Mesothelial cell of epicardium (in vitro differentiated cells): ENCODE measurements at regions not wholly inside any gene's neighbourhood (a gene's known extent, or its start where the extent isn't known, plus 50 kb on each side); places are given as distances from the start of the nearest gene placed in this dataset.

Experiments
- DNase-seq, 2 experiments: peaks; one replicate each; pipeline ENCODE4 v3.0.0; 2021; ENCODE audit warnings: low spot score in 2 of 2; ENCODE audit not compliant: unreplicated experiment in 2 of 2
- H3K27ac Mint-ChIP-seq: 2 replicates; pipeline ENCODE4 v1.8.0; 2021; ENCODE audit warnings: mixed read lengths
- H3K27me3 Mint-ChIP-seq: 2 replicates; pipeline ENCODE4 v1.8.0; 2021; ENCODE audit warnings: low read depth, mixed read lengths
- H3K36me3 Mint-ChIP-seq: 2 replicates; pipeline ENCODE4 v1.8.0; 2021; ENCODE audit warnings: mixed read lengths
- H3K4me1 Mint-ChIP-seq: 2 replicates; pipeline ENCODE4 v1.8.0; 2021; ENCODE audit warnings: mixed read lengths
- H3K4me3 Mint-ChIP-seq: 2 replicates; pipeline ENCODE4 v1.8.0; 2021; ENCODE audit warnings: mild to moderate bottlenecking, moderate library complexity, mixed read lengths
- H3K9me3 Mint-ChIP-seq: 2 replicates; pipeline ENCODE4 v1.8.0; 2021; ENCODE audit warnings: mixed read lengths
- TF ChIP-seq, protein P1 (sequence below): fragments of 200-600 bp; sonication (generic); IDR thresholded peaks from one replicate; pipeline ENCODE4 v1.5.0; 2021; ENCODE audit warnings: antibody characterized with exemption; ENCODE audit not compliant: unreplicated experiment

DNA sequence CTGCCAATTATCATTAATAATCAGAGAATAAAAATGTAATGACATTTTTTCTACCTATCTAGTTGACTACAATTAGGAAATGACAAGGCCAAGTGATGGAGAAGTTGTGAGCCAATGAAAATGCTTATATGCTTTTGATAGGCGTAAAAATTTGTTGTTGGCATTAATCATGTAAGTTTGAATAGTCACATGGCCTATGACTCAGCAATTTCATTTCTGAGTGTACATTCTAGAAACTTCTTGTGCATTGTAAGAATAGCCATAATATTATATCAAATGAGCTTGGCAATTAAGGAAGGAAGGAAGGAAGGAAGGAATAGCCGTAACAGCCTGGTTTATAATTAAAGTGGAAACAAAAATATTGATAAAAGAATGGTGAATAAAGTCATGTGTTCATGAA is 179.9 kb downstream of the PTH2R start:
- no peaks in the 10 kb centered on the region for H3K9me3 Mint-ChIP-seq
- no peak overlapping the region for H3K27ac Mint-ChIP-seq
- no peak overlapping the region for H3K4me3 Mint-ChIP-seq
- no peaks in the 10 kb centered on the region for H3K36me3 Mint-ChIP-seq
- TF ChIP-seq, protein P1, sequence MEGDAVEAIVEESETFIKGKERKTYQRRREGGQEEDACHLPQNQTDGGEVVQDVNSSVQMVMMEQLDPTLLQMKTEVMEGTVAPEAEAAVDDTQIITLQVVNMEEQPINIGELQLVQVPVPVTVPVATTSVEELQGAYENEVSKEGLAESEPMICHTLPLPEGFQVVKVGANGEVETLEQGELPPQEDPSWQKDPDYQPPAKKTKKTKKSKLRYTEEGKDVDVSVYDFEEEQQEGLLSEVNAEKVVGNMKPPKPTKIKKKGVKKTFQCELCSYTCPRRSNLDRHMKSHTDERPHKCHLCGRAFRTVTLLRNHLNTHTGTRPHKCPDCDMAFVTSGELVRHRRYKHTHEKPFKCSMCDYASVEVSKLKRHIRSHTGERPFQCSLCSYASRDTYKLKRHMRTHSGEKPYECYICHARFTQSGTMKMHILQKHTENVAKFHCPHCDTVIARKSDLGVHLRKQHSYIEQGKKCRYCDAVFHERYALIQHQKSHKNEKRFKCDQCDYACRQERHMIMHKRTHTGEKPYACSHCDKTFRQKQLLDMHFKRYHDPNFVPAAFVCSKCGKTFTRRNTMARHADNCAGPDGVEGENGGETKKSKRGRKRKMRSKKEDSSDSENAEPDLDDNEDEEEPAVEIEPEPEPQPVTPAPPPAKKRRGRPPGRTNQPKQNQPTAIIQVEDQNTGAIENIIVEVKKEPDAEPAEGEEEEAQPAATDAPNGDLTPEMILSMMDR, result no peak
- DNase-seq, result no peak
- no peaks in the 10 kb centered on the region for H3K4me1 Mint-ChIP-seq
- H3K27me3 Mint-ChIP-seq, result no peaks in the 10 kb centered on the region

DNA sequence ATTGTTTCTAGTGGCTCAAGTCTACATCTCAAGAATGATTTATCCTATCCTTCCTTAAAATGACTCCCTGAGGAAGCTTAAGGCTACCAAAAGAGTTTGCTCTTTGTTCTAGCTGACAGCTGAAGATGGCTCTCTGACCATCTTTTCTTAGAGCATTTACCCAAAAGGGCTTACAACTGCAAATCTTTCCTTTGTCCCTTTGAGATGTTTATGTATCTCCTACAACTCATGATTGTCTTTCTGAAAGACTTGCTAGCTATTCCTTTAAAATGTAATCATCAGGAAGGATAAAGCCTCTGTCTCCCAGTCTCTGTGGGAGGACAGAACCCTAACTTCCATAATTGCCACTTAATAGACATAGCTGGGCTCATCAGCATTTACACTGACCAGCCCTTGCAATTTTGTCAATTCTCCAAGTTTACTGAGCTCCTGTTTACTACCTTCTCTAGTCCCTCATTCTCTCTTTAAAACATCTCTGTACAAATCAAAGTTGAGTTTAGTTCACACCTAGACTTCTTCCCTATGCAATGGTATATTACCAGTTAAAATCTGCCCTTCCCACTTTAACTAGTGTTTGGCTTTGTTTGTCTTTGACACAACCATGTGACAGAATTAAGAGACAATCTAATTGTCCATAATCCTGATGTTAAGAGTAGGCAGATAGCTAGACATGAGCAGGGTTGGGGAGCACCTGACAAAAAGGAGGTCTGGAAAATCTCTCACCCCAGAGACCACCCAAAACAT is 188.2 kb downstream of the PTH2R start:
- TF ChIP-seq, protein P1, result no peak
- no peak for DNase-seq
- H3K4me3 Mint-ChIP-seq, result no peak overlapping the region
- H3K4me1 Mint-ChIP-seq, result no peaks in the 10 kb centered on the region
- H3K9me3 Mint-ChIP-seq, result peaks cover 22% of the 10 kb centered on the region
- no peaks in the 10 kb centered on the region for H3K36me3 Mint-ChIP-seq
- no peaks in the 10 kb centered on the region for H3K27me3 Mint-ChIP-seq
- H3K27ac Mint-ChIP-seq, result no peak overlapping the region

DNA sequence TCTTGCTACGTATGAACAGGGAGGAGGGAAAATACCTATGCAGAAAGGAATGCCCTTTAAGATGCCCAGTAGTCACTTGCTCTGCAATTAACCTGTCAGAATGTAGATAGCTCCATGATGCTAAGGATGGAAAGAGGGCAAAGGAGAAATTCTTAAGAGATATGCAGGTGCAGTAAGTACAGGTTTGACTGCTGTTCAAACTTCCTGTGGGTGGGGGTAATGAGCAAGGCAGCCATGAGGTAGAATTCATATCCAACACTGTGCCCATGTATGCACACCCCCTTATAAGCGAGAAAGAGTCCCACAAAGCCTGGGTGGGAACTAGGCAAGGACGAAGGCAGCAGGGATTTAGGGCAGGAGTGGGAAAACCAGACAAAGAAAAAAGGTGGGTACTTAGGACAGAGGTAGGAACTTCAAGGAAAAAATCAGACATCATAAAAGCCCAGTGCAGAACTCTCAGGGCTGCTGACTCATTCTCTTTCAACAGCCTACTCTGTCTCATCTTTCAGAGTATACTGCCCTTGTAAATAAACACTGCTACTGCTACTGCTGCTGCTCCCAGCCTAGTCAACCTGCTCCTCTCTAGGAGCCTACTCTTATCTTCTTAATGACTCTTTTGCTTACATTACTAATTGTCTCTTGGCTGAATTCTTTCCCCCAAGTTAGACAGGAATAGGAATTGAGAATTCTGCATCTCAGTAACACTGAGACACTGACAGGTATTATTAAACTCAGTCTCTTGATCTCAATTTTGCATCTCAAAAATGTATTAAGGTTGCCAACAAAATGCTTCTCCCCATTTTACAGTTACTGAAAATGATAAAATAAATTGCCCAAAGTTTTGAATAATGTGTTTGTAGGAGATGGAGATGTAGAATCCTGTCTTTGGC is 189.0 kb downstream of the PTH2R start:
- Mint-ChIP-seq H3K4me3 (no peak overlapping the region), H3K4me1 (no peaks in the 10 kb centered on the region), H3K27ac (no peak overlapping the region), H3K9me3 (peaks cover 28% of the 10 kb centered on the region), H3K27me3 (no peaks in the 10 kb centered on the region), H3K36me3 (no peaks in the 10 kb centered on the region)
- DNase-seq, result no peak
- TF ChIP-seq, protein P1, result no peak

DNA sequence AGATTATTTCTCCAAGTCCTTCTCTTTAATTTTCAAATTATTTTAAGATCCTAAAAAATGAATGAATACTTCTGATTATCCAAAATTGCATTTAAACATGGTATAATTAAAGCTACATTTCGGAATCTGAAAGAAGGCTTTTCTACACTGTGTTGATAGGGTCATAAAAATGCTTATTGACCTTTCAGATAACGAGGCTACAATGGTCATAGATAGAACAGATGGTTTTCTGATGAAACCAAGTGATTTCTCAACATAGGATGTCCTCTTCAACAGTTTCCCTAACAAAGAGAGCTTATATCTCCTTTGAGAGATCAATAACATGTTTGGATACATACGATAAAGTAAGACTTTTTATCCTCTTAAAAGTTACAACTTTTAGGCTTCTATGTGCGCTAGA is 201.1 kb downstream of the PTH2R start:
- H3K27me3 Mint-ChIP-seq, result no peaks in the 10 kb centered on the region
- H3K36me3 Mint-ChIP-seq, result no peaks in the 10 kb centered on the region
- no peak for DNase-seq
- H3K27ac Mint-ChIP-seq, result no peak overlapping the region
- peaks cover 17% of the 10 kb centered on the region for H3K9me3 Mint-ChIP-seq
- no peak overlapping the region for H3K4me3 Mint-ChIP-seq
- TF ChIP-seq, protein P1, result no peak
- no peaks in the 10 kb centered on the region for H3K4me1 Mint-ChIP-seq

DNA sequence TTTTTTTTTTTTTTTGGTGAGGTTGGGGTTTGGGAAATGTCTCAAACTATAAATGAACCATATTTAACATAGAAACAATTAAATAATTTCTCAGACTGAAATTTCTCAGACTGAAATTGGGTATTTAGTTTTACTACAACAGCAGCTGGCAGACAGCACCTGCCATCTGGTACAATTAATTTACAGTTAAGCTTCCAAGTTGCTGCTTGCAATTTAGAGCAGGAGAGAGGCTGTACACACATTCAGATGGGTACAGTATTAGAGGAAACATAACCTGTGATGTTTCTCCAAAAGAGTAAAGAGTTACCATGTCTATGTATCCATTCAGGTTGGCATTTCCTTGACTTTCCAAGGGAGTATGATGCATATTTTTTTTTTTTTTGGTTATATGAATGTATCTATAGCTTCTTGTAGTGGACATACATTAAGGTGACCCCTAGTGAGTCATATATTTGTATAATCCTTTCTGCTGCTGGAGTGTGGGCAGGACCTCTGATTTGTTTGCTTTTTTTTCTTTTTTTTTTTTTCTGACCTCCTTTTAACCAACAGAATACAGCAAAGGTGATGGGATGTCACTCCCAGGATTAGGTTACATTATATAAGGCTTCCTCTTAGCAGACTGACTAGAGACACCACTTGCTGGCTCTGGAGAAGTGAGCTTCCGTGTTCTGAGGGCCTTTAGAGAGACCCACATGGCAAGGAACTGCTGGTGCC is 201.7 kb downstream of the PTH2R start:
- Mint-ChIP-seq H3K9me3 (peaks cover 16% of the 10 kb centered on the region), H3K4me1 (no peaks in the 10 kb centered on the region), H3K4me3 (no peak overlapping the region), H3K27me3 (no peaks in the 10 kb centered on the region), H3K27ac (no peak overlapping the region), H3K36me3 (no peaks in the 10 kb centered on the region)
- no peak for DNase-seq
- TF ChIP-seq, protein P1, result no peak
